ENCODE measurements at regions not wholly inside any gene's neighbourhood (a gene's known extent, or its start where the extent isn't known, plus 50 kb on each side); places are given as distances from the start of the nearest gene placed in this dataset.
"Not testable (repeated sequence)": the region's sequence is repeated elsewhere in the genome, so short reads cannot be mapped to it uniquely, and the experiment has no call there.

DNA sequence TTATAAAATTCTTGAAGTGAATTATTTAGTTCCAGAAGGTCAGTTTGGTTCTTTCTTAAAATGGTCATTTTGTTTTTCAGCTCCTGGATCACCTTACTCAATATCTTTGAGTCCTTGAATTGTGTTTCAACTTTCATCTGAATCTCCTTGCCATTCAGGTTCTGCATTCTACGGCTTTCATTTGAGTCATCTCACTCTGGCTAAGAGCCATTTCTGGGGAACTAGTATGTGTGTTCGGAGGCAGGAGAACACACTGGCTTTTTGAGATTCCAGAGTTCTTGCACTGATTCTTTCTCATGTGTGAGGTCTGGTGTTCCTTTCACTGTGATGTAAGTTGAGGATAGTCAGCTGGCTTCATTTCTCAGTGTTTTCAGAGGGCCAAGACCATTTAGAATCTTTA, 708.4 kb upstream of the FRG1 start:
- WGBS = 46% methylated on average over 2 of the region's 2 CpGs

DNA sequence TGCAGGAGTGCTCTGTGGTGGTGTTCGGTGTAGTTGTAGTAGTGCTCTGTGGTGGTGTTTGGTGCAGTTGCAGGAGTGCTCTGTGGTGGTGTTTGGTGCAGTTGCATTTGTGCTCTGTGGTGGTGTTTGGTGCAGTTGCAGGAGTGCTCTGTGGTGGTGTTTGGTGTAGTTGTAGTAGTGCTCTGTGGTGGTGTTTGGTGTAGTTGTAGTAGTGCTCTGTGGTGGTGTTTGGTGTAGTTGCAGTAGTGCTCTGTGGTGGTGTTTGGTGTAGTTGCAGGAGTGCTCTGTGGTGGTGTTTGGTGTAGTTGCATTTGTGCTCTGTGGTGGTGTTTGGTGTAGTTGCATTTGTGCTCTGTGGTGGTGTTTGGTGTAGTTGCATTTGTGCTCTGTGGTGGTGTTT, 706.9 kb upstream of the FRG1 start:
- H3K36me3 ChIP-seq; H3K9me3 ChIP-seq; H3K27me3 ChIP-seq; DNase-seq (ENCODE audit: extremely low spot score); H3K4me3 ChIP-seq; intact Hi-C loops (cut with DNase I); H3K27ac ChIP-seq (replicated peaks in 1 of 4); H3K4me1 ChIP-seq: not testable (repeated sequence)
- WGBS = no CpG with 5 or more reads among the region's 1 CpG

More for the DNA sequence above, 708.4 kb upstream of the FRG1 start:
- Histone ChIP-seq H3K36me3 (no peaks in the 10 kb centered on the region), H3K27ac (replicated peaks in 1 of 4) (no peak overlapping the region), H3K27me3 (no peaks in the 10 kb centered on the region), H3K4me1 (peaks cover 0 to 9% (median 2%) of the 10 kb centered on the region in 4 donors), H3K9me3 (no peaks in the 10 kb centered on the region), H3K4me3 (no peak overlapping the region)
- TF ChIP-seq POLR2AphosphoS5 (IDR thresholded peaks at IDR 0.05) (no peak), POLR2A (IDR thresholded peaks at IDR 0.05; ENCODE audit: low read depth) (no peak), EP300 (IDR thresholded peaks at IDR 0.05) (no peak)
- TF ChIP-seq, protein P1, sequence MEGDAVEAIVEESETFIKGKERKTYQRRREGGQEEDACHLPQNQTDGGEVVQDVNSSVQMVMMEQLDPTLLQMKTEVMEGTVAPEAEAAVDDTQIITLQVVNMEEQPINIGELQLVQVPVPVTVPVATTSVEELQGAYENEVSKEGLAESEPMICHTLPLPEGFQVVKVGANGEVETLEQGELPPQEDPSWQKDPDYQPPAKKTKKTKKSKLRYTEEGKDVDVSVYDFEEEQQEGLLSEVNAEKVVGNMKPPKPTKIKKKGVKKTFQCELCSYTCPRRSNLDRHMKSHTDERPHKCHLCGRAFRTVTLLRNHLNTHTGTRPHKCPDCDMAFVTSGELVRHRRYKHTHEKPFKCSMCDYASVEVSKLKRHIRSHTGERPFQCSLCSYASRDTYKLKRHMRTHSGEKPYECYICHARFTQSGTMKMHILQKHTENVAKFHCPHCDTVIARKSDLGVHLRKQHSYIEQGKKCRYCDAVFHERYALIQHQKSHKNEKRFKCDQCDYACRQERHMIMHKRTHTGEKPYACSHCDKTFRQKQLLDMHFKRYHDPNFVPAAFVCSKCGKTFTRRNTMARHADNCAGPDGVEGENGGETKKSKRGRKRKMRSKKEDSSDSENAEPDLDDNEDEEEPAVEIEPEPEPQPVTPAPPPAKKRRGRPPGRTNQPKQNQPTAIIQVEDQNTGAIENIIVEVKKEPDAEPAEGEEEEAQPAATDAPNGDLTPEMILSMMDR (IDR thresholded peaks at IDR 0.05) = no peak
- DNase-seq (ENCODE audit: extremely low spot score) = no peak
- intact Hi-C loops (cut with DNase I) = no loop called here

DNA sequence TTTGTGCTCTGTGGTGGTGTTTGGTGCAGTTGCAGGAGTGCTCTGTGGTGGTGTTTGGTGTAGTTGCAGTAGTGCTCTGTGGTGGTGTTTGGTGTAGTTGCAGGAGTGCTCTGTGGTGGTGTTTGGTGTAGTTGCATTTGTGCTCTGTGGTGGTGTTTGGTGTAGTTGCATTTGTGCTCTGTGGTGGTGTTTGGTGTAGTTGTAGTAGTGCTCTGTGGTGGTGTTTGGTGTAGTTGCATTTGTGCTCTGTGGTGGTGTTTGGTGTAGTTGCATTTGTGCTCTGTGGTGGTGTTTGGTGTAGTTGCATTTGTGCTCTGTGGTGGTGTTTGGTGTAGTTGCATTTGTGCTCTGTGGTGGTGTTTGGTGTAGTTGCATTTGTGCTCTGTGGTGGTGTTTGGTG, 705.7 kb upstream of the FRG1 start:
- H3K36me3 ChIP-seq; H3K4me3 ChIP-seq; H3K4me1 ChIP-seq; DNase-seq (ENCODE audit: extremely low spot score); H3K27me3 ChIP-seq; intact Hi-C loops (cut with DNase I); H3K27ac ChIP-seq (replicated peaks in 1 of 4); H3K9me3 ChIP-seq: not testable (repeated sequence)

DNA sequence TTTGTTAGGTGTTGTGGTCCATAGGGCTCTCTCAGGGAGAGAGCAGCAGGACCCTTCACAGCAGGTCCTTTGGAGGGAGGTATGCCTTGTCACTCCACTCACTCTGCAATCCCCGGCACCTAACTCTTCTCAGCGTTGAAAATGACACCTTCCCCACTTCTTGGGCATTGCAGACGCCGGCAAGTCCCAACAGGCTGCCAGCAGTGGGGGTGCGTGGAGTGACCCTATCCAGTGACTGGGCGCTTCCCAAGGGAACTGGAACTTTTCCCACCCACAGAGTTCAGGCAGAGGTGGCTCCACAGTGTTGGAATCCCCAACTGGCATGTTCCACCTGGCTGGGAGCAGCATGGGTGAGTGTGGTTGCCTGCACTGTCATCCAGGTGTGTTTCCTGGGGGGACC, 705.1 kb upstream of the FRG1 start:
- TF ChIP-seq POLR2A (IDR thresholded peaks at IDR 0.05; ENCODE audit: low read depth) (no peak), POLR2AphosphoS5 (IDR thresholded peaks at IDR 0.05) (no peak), EP300 (IDR thresholded peaks at IDR 0.05) (no peak)
- TF ChIP-seq, protein P1 (IDR thresholded peaks at IDR 0.05) = no peak
- intact Hi-C loops (cut with DNase I) = no loop called here
- no peak for DNase-seq (ENCODE audit: extremely low spot score)
- WGBS = 100% methylated on average over 4 of the region's 6 CpGs
- no peaks in the 10 kb centered on the region for H3K9me3 ChIP-seq
- H3K36me3 ChIP-seq = no peaks in the 10 kb centered on the region
- H3K4me3 ChIP-seq = no peak overlapping the region
- no peaks in the 10 kb centered on the region for H3K27me3 ChIP-seq
- no peak overlapping the region for H3K27ac ChIP-seq (replicated peaks in 1 of 4)
- H3K4me1 ChIP-seq = peaks cover 0 to 4% (median 0%) of the 10 kb centered on the region in 4 donors

- not testable (repeated sequence) for H3K4me1 ChIP-seq
Measured at GRCh38 chr4:189236321-189236720, 704.4 kb upstream of the FRG1 start.

GRCh38 chr4:189237340-189237739, 703.3 kb upstream of the FRG1 start:
- H3K27ac ChIP-seq (replicated peaks in 1 of 4) = no peak overlapping the region
- 84% methylated on average over 4 of the region's 13 CpGs for WGBS
- TF ChIP-seq EP300 (IDR thresholded peaks at IDR 0.05) = no peak
- TF ChIP-seq, protein P1 (IDR thresholded peaks at IDR 0.05) = no peak
- no peak for TF ChIP-seq POLR2A (IDR thresholded peaks at IDR 0.05; ENCODE audit: low read depth)
- TF ChIP-seq POLR2AphosphoS5 (IDR thresholded peaks at IDR 0.05) = no peak
- no peak overlapping the region for H3K4me3 ChIP-seq
- no peaks in the 10 kb centered on the region for H3K9me3 ChIP-seq
- peaks cover 0 to 1% (median 0%) of the 10 kb centered on the region in 4 donors for H3K4me1 ChIP-seq
- no peaks in the 10 kb centered on the region for H3K36me3 ChIP-seq
- DNase-seq (ENCODE audit: extremely low spot score) = no peak
- intact Hi-C loops (cut with DNase I) = no loop called here
- no peaks in the 10 kb centered on the region for H3K27me3 ChIP-seq

More at GRCh38 chr4:189236321-189236720, 704.4 kb upstream of the FRG1 start:
- H3K9me3 ChIP-seq; H3K27ac ChIP-seq (replicated peaks in 1 of 4); H3K27me3 ChIP-seq; DNase-seq (ENCODE audit: extremely low spot score); H3K36me3 ChIP-seq; H3K4me3 ChIP-seq; intact Hi-C loops (cut with DNase I): not testable (repeated sequence)
- WGBS = 100% methylated on average over 5 of the region's 28 CpGs
